HT-29 (cell line): ENCODE measurements at regions not wholly inside any gene's neighbourhood (a gene's known extent, or its start where the extent isn't known, plus 50 kb on each side); places are given as distances from the start of the nearest gene placed in this dataset.

Source experiments
- DNase-seq: peaks from one replicate; pipeline ENCODE4 v3.0.0-alpha.2; 2015; ENCODE audit warnings: low spot score

- DNase-seq = no peak
These were observed 86.7 kb upstream of the ZEB2 start for GRCh38 chr2:144606466-144607095.

GRCh38 chr2:144605231-144605840 is 85.4 kb upstream of the ZEB2 start:
- DNase-seq = no peak

- no peak for DNase-seq
These were observed 83.4 kb upstream of the ZEB2 start for GRCh38 chr2:144603334-144603733.

- DNase-seq = no peak
These were observed 79.0 kb upstream of the ZEB2 start for GRCh38 chr2:144598906-144599305.

- DNase-seq = no peak
These were observed 78.1 kb upstream of the ZEB2 start for GRCh38 chr2:144597894-144598593.

GRCh38 chr2:144597388-144597787 is 77.5 kb upstream of the ZEB2 start:
- no peak for DNase-seq

- DNase-seq = peak; percentile 31
These were observed 76.4 kb upstream of the ZEB2 start for GRCh38 chr2:144596073-144596871.

GRCh38 chr2:144595686-144596072 is 75.8 kb upstream of the ZEB2 start:
- DNase-seq = no peak

- no peak for DNase-seq
These were observed 75.4 kb upstream of the ZEB2 start for GRCh38 chr2:144595279-144595678.

- no peak for DNase-seq
These were observed 73.9 kb upstream of the ZEB2 start for GRCh38 chr2:144593803-144594202.

GRCh38 chr2:144592500-144593256 is 72.8 kb upstream of the ZEB2 start:
- DNase-seq = no peak

- no peak for DNase-seq
These were observed 67.4 kb upstream of the ZEB2 start for GRCh38 chr2:144587306-144587705.

GRCh38 chr2:144586476-144586875 is 66.6 kb upstream of the ZEB2 start:
- no peak for DNase-seq

GRCh38 chr2:144583741-144584453 is 64.0 kb upstream of the ZEB2 start:
- DNase-seq = no peak

GRCh38 chr2:144583381-144583729 is 63.4 kb upstream of the ZEB2 start:
- DNase-seq = no peak

- DNase-seq = no peak
These were observed 62.9 kb upstream of the ZEB2 start for GRCh38 chr2:144582651-144583380.

- no peak for DNase-seq
These were observed 60.7 kb upstream of the ZEB2 start for GRCh38 chr2:144580521-144581161.

- DNase-seq = no peak
These were observed 59.6 kb upstream of the ZEB2 start for GRCh38 chr2:144579556-144579955.

GRCh38 chr2:144578099-144578498 is 58.2 kb upstream of the ZEB2 start:
- DNase-seq = no peak

GRCh38 chr2:144572977-144573376 is 53.1 kb upstream of the ZEB2 start:
- no peak for DNase-seq
